SW480 (cell line): ENCODE measurements at regions not wholly inside any gene's neighbourhood (a gene's known extent, or its start where the extent isn't known, plus 50 kb on each side); places are given as distances from the start of the nearest gene placed in this dataset.
"Not testable (repeated sequence)": the region's sequence is repeated elsewhere in the genome, so short reads cannot be mapped to it uniquely, and the experiment has no call there.

Experiments
- DNase-seq: peaks from one replicate; pipeline ENCODE4 v3.0.0-alpha.2; 2016; ENCODE audit warnings: low spot score

GRCh38 chr15:84152381-84152979 is 83.1 kb upstream of the GOLGA6L4 start:
- DNase-seq = not testable (repeated sequence)

GRCh38 chr15:84153655-84154140 is 81.9 kb upstream of the GOLGA6L4 start:
- DNase-seq = not testable (repeated sequence)

- not testable (repeated sequence) for DNase-seq
Measured at GRCh38 chr15:84154314-84154713, 81.3 kb upstream of the GOLGA6L4 start.

- not testable (repeated sequence) for DNase-seq
Measured at GRCh38 chr15:84154787-84155186, 80.8 kb upstream of the GOLGA6L4 start.

- DNase-seq = not testable (repeated sequence)
Measured at GRCh38 chr15:84155792-84156587, 79.6 kb upstream of the GOLGA6L4 start.

GRCh38 chr15:84156588-84156840 is 79.1 kb upstream of the GOLGA6L4 start:
- DNase-seq = not testable (repeated sequence)

- not testable (repeated sequence) for DNase-seq
Measured at GRCh38 chr15:84157056-84157632, 78.4 kb upstream of the GOLGA6L4 start.

- not testable (repeated sequence) for DNase-seq
Measured at GRCh38 chr15:84157857-84158256, 77.7 kb upstream of the GOLGA6L4 start.

GRCh38 chr15:84159346-84160269 is 76.0 kb upstream of the GOLGA6L4 start:
- DNase-seq = not testable (repeated sequence)

GRCh38 chr15:84164423-84165292 is 70.9 kb upstream of the GOLGA6L4 start:
- DNase-seq = not testable (repeated sequence)

GRCh38 chr15:84170029-84170428 is 65.5 kb upstream of the GOLGA6L4 start:
- DNase-seq = not testable (repeated sequence)

GRCh38 chr15:84173231-84173610 is 62.4 kb upstream of the GOLGA6L4 start:
- DNase-seq = not testable (repeated sequence)
